HG02973 (cell line): ENCODE measurements at regions not wholly inside any gene's neighbourhood (a gene's known extent, or its start where the extent isn't known, plus 50 kb on each side); places are given as distances from the start of the nearest gene placed in this dataset.
"Not testable (repeated sequence)": the region's sequence is repeated elsewhere in the genome, so short reads cannot be mapped to it uniquely, and the experiment has no call there.

Source experiments
- ATAC-seq: cut with Tn5 transposase; IDR thresholded peaks from one replicate; pipeline ENCODE4 v1.9.1; 2021; ENCODE audit warnings: moderate library complexity; ENCODE audit not compliant: unreplicated experiment

- ATAC-seq: not testable (repeated sequence)
These were observed 109.4 kb upstream of the SGIP1 start for GRCh38 chr1:66424530-66424929.

- ATAC-seq: no peak
These were observed 107.6 kb upstream of the SGIP1 start for GRCh38 chr1:66426239-66426853.

GRCh38 chr1:66430815-66431214, 103.1 kb upstream of the SGIP1 start:
- ATAC-seq: not testable (repeated sequence)

GRCh38 chr1:66431999-66432398, 102.0 kb upstream of the SGIP1 start:
- ATAC-seq: no peak

- ATAC-seq: no peak
These were observed 100.3 kb upstream of the SGIP1 start for GRCh38 chr1:66433611-66434010.

- ATAC-seq: no peak
These were observed 99.9 kb upstream of the SGIP1 start for GRCh38 chr1:66434096-66434495.

GRCh38 chr1:66435541-66435940, 98.4 kb upstream of the SGIP1 start:
- ATAC-seq: no peak

GRCh38 chr1:66436378-66437135, 97.4 kb upstream of the SGIP1 start:
- peak; percentile 64 for ATAC-seq

- ATAC-seq: no peak
These were observed 96.9 kb upstream of the SGIP1 start for GRCh38 chr1:66437136-66437401.

- no peak for ATAC-seq
These were observed 95.9 kb upstream of the SGIP1 start for GRCh38 chr1:66438062-66438461.

- ATAC-seq: no peak
These were observed 95.5 kb upstream of the SGIP1 start for GRCh38 chr1:66438501-66438900.

- peak; percentile 76 for ATAC-seq
These were observed 94.8 kb upstream of the SGIP1 start for GRCh38 chr1:66439031-66439740.

- no peak for ATAC-seq
These were observed 90.2 kb upstream of the SGIP1 start for GRCh38 chr1:66443793-66444192.

GRCh38 chr1:66444438-66445265, 89.3 kb upstream of the SGIP1 start:
- ATAC-seq: no peak

GRCh38 chr1:66445492-66446181, 88.3 kb upstream of the SGIP1 start:
- ATAC-seq: peak; percentile 77

- peak; percentile 46 for ATAC-seq
These were observed 87.5 kb upstream of the SGIP1 start for GRCh38 chr1:66446261-66447001.

- ATAC-seq: no peak
These were observed 83.9 kb upstream of the SGIP1 start for GRCh38 chr1:66450043-66450514.

- no peak for ATAC-seq
These were observed 83.1 kb upstream of the SGIP1 start for GRCh38 chr1:66450847-66451246.

- ATAC-seq: no peak
These were observed 81.8 kb upstream of the SGIP1 start for GRCh38 chr1:66452162-66452561.

GRCh38 chr1:66452982-66453381, 81.0 kb upstream of the SGIP1 start:
- ATAC-seq: no peak
